Stimulated activated effector memory CD8-positive, alpha-beta T cell treated with anti-CD3 and anti-CD28 coated beads, Interleukin-12 subunit alpha, Interleukin-12 subunit beta, amount 100 ng/mL, for 72 hours (primary cell): ENCODE measurements at regions not wholly inside any gene's neighbourhood (a gene's known extent, or its start where the extent isn't known, plus 50 kb on each side); places are given as distances from the start of the nearest gene placed in this dataset.

Experiments
- ATAC-seq: fragments of 150-1000 bp; cut with Tn5 transposase; 2 replicates; pipeline ENCODE4 v1.10.0; 2021
- DNase-seq, 2 donors: peaks; one replicate each; pipeline ENCODE4 v3.0.0; 2021 to 2022; ENCODE audit warnings: low spot score in 2 of 2
- H3K27ac Mint-ChIP-seq: one replicate; pipeline ENCODE4 v1.8.0; 2022; ENCODE audit warnings: mild to moderate bottlenecking, mixed read lengths
- H3K36me3 Mint-ChIP-seq: one replicate; pipeline ENCODE4 v1.8.0; 2022; ENCODE audit warnings: mild to moderate bottlenecking, mixed read lengths
- H3K4me1 Mint-ChIP-seq: one replicate; pipeline ENCODE4 v1.8.0; 2022; ENCODE audit warnings: mixed read lengths
- H3K4me3 Mint-ChIP-seq: one replicate; pipeline ENCODE4 v1.8.0; 2022; ENCODE audit warnings: mild to moderate bottlenecking, mixed read lengths
- H3K9me3 Mint-ChIP-seq: one replicate; pipeline ENCODE4 v1.8.0; 2022; ENCODE audit warnings: mixed read lengths

- H3K4me1 Mint-ChIP-seq, result peaks cover 11% of the 10 kb centered on the region
- H3K36me3 Mint-ChIP-seq, result no peaks in the 10 kb centered on the region
- H3K27ac Mint-ChIP-seq, result no peak overlapping the region
- H3K4me3 Mint-ChIP-seq, result no peak overlapping the region
- ATAC-seq (no peak), DNase-seq (no peak)
- no peaks in the 10 kb centered on the region for H3K9me3 Mint-ChIP-seq
Measured at GRCh38 chr13:99620806-99621205, 119.5 kb downstream of the TM9SF2 start.

- DNase-seq (no peak), ATAC-seq (no peak)
- peaks cover 10% of the 10 kb centered on the region for H3K4me1 Mint-ChIP-seq
- H3K4me3 Mint-ChIP-seq, result no peak overlapping the region
- H3K36me3 Mint-ChIP-seq, result no peaks in the 10 kb centered on the region
- H3K27ac Mint-ChIP-seq, result no peak overlapping the region
- H3K9me3 Mint-ChIP-seq, result no peaks in the 10 kb centered on the region
Measured at GRCh38 chr13:99619207-99619606, 117.9 kb downstream of the TM9SF2 start.

GRCh38 chr13:99617474-99618255 is 116.4 kb downstream of the TM9SF2 start:
- H3K27ac Mint-ChIP-seq, result no peak overlapping the region
- H3K36me3 Mint-ChIP-seq, result no peaks in the 10 kb centered on the region
- ATAC-seq, result no peak
- DNase-seq, result no peak
- no peak overlapping the region for H3K4me3 Mint-ChIP-seq
- no peaks in the 10 kb centered on the region for H3K9me3 Mint-ChIP-seq
- peaks cover 24% of the 10 kb centered on the region for H3K4me1 Mint-ChIP-seq

GRCh38 chr13:99614465-99614885 is 113.2 kb downstream of the TM9SF2 start:
- Mint-ChIP-seq H3K27ac (no peak overlapping the region), H3K4me1 (peaks cover 14% of the 10 kb centered on the region), H3K4me3 (no peak overlapping the region), H3K9me3 (no peaks in the 10 kb centered on the region), H3K36me3 (no peaks in the 10 kb centered on the region)
- DNase-seq (no peak), ATAC-seq (peak; percentile 69)
